GM18507 (cell line): ENCODE measurements at regions not wholly inside any gene's neighbourhood (a gene's known extent, or its start where the extent isn't known, plus 50 kb on each side); places are given as distances from the start of the nearest gene placed in this dataset.

ENCODE experiments used
- DNase-seq: peaks from one replicate; pipeline ENCODE4 v3.0.0; 2011; ENCODE audit warnings: low read depth; ENCODE audit not compliant: insufficient read length; ENCODE audit errors: extremely low spot score
- FAIRE-seq: peaks from 2 replicates; lab custom pipeline; 2011; peaks lifted over from hg19 to GRCh38; lab: Jason Lieb, UNC

GRCh38 chr9:107951511-107951910 is 461.9 kb upstream of the KLF4 start:
- DNase-seq (no peak), FAIRE-seq (no peak)

GRCh38 chr9:107949061-107949460 is 459.5 kb upstream of the KLF4 start:
- DNase-seq (no peak), FAIRE-seq (no peak)

DNA sequence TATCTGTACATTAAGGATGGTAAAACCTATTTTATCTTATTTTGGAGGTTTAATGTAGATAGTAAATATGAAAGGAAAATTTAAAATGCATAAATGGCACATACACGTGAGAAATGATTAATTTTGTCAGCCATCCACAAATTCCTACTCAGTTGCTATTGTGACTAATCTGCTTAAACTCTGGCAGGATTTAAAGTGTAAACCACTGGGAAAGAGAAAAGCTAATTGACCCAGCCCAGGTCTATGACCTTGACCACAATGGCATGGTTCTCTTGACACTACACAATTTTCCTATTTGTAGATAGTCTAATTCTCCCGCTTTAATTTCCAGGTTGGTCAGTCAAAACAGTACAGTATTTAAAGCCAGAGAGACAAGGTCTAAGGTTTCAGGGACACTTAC is 459.0 kb upstream of the KLF4 start:
- DNase-seq = no peak
- FAIRE-seq = no peak

GRCh38 chr9:107948086-107948485 is 458.5 kb upstream of the KLF4 start:
- no peak for DNase-seq

GRCh38 chr9:107946364-107947141 is 457.0 kb upstream of the KLF4 start:
- no peak for FAIRE-seq

More at GRCh38 chr9:107948086-107948485, 458.5 kb upstream of the KLF4 start:
- FAIRE-seq = no peak

DNA sequence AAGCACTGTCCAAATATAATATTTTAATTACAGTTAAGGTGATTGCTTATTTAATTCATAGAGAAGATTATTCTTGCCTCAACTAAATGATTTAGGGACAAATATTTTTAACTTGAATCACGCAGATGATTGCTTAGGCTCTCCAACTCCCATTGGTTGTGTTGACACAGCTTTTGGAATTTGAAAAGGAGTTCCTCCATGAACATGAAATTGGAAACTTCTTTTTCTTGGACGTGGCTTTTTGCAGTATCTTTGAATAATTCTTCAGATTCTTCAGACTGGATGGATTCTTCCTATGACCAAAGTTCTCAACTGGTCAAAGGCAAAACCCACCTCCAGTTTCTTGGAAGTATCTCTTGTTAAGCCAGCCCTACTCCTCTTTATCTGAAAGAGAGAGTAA is 456.4 kb upstream of the KLF4 start:
- DNase-seq (no peak), FAIRE-seq (no peak)

More at GRCh38 chr9:107946364-107947141, 457.0 kb upstream of the KLF4 start:
- DNase-seq = no peak

DNA sequence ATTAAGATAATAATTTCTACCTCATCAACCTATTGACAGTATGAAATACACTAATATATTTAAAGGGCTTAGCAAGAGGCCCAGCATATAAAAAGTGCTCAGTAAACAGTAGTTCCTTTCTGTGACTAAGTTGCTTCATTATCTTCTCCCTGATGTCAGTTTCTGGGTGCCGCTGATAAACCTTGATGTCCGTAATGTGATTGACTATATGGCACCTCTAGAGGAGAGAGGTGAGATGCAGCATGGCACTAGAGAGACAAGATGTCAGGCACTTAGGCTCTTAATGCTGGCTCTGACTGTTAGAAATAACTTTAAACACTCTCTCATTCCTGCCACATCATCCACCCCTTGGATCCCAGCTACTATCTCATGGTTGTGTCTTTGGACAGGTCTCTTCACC is 455.9 kb upstream of the KLF4 start:
- DNase-seq (no peak), FAIRE-seq (no peak)

GRCh38 chr9:107944387-107944786 is 454.8 kb upstream of the KLF4 start:
- FAIRE-seq (no peak), DNase-seq (no peak)

DNA sequence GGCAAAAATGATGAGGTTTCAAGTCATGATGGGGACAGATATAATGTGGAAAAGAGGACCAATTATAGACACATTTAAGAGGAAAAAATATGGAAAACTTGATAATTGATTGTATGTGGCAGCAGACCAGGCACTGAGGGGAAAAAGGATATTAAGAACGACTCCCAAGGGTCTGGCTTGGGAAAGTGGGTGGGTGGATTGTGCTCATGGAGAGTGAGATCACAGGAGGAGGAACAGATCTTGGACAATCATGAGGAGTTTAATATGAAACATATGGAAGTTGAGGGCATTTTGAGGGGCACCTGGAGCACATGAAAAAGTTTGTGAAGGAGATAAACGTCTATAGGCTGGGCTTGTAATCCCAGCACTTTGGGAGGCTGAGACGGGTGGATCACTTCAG is 454.3 kb upstream of the KLF4 start:
- FAIRE-seq (no peak), DNase-seq (no peak)

- FAIRE-seq (no peak), DNase-seq (no peak)
Measured at GRCh38 chr9:107942856-107943255, 453.3 kb upstream of the KLF4 start.

DNA sequence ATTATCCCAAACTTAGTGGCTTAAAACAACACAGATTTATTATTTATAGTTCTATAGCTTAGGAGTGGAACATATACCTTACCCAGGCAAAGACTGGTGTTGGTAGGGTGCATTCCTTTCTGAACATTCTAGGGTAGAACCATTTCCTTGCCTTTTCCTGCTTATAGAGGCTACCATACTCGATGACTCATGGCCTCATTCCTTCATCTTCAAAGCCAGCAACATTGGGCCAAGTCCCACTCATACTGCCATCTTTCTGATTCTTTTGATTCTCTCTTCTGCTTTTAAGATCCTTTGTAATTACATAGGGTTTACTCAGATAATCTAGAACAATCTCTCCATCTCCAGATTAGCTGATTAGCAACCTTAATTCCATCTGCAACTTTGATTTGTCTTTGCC is 452.7 kb upstream of the KLF4 start:
- DNase-seq (no peak), FAIRE-seq (no peak)

DNA sequence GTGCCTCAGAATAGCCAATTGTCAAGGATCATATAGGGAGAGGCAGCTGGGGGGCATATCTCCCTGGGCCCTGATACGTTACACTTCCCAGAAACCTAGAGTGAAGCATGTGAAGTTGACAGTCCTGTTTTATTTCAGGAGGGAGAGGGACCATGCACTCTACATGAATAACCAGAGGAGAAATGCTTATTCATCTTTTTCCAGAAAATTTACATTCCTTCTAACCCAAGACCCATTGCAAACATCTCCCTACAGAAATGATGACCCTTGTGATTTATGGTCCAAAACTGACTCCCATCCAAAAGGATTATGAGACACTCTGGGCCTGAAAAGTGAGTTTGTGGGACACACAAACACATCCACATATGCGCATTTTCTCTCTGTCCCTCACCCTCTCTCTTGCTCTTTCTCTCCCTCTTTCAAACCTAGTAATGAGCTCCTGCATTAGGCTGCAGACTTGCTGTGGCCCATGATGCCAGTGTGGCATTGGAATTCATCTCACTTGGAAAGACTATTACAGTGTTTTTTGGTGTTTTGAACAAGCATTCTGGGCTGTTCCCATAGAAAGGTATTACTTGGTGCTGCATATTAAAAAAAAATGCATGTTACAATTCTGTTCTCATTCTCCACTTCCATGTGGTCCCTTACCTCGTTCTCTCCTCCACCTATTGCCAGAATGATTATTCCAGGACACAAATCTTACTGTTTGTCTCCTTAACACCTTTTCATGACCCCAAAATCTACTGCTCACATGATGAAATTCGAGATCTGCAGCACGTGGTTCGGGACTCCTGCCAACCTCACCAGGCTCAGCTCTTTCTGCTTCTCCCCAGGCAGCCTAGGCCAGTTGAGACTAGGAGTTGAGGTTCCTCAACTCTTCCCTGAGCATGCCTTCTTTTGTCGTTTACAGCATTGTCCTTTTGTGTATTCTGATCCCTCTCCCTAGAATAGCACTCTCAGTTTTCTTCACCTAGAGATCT is 451.3 kb upstream of the KLF4 start:
- FAIRE-seq (no peak), DNase-seq (no peak)

GRCh38 chr9:107938801-107939386 is 449.3 kb upstream of the KLF4 start:
- DNase-seq (no peak), FAIRE-seq (no peak)

DNA sequence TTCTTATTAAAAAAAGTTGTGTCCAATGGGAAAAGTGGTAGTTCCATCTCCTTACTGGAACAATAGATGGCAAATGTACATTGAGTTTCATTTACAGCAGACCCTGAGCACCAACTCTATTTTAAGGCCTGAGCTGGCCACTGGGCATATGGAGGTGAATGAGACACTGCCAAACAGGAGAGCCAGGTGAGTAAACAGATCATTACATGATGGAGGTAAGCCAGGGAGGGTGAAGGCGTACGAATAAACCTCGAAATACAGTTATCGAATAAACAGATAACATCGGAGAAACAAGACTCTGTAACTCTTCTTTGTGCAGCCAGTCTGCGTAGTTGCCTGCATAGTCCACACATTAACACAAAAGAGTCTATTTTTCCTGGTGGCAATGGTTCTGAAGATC is 446.4 kb upstream of the KLF4 start:
- DNase-seq (no peak), FAIRE-seq (no peak)

DNA sequence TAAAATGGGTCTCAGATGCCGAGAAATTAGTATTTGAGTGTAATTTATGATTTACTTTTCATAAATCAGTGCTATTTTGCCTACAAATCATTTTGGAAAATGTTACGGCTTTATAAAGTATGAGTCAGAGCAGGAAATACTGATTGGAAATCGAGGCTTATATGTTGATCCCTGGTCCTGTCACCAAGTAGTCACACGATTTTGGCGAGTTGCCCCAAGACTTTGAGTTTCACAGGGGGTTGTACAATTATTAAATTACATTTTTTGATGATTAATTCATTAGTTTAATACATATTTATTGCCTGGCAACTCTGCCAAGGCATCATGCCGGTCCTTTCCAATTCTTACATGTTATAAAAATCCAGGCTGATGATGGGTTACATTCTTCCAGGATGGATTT is 443.9 kb upstream of the KLF4 start:
- no peak for FAIRE-seq
- DNase-seq = no peak

DNA sequence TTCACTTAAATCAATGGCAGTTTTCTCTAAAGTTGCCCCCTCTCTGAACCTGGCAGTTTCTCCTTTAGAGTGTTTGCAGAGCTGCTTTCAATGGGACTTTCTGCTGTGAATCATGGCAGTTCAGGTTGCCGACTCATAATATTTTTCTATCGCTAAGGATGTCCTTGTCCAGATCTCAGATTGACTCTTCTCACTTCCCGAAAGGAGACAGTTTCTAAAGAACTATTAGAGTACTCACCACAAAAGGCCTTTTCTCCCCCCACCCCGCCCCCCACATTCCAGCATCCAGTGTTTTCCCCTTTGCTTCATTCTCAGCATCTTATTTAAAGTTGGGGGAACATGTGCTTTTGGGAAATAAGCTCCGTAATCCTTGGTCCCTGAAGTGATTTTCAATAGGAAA is 443.5 kb upstream of the KLF4 start:
- no peak for FAIRE-seq

GRCh38 chr9:107932601-107933000 is 443.0 kb upstream of the KLF4 start:
- DNase-seq (no peak), FAIRE-seq (no peak)

More for the DNA sequence above, 443.5 kb upstream of the KLF4 start:
- no peak for DNase-seq

DNA sequence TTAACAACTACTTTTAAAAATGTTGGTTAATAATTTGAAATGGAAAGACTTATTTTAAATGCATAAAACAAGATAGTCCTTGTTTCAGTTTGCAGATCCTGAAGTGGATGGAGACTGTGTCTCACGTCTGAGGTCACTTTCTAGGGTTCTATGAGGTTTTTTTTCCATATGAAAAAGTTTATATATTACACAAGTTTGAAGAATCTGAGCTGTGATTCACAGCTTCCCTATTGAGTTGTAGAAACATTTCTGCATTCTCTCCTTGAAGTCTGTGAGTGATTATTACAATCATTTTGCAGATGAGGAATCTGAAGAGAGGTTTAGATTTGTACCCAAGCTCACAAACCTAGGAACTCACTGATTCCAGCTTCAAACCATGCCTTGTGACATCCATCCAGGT is 442.5 kb upstream of the KLF4 start:
- FAIRE-seq (no peak), DNase-seq (no peak)

DNA sequence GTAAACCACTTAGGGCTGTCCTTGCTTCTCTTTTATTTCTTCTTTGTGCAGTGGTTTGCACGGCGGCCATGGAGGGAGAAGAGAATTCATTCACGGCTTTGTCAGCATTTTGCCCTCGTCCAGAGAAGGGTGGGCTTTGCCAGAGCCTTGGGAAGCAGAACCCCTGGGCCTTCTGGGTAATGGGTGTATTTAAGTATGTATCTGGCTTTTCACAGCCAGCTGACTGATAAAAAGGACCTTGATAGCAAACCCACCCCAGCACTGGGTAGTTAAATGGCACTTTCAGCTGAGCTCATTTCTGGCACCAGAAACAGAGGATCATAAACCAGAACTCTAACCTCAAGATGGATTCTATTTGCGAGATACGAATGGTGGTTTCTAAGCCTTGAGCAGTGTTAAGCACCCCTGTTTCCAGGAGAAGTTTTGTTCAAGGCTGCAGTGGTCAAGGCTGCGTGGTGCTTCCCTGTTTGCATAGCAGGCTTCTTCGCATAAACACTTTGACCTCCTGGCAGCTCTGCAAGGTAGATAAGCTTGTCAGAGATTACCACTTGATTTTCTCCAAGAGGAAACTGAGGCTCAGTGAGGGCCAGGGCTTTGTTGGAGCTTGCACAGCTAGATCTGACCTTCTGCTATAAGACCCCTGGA is 441.6 kb upstream of the KLF4 start:
- no peak for FAIRE-seq
- DNase-seq = no peak

DNA sequence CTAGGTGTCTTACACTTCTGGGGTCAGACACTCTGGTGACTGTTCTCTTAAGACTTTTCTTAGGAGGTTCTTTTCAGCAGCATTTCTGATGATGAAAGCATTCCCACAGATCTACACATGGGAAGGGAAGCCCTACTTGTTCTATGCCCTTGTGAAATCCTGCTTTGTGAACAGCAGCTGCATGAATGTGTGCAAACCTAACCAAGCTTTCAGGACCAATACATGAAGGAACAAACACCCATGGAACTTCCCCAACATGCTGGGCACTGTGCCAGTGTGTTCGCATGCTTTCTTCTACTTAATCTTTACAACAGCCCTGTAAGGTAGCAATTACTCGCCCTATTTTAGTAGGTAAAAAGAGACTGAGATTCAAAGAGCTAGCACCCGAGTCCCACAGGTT is 439.9 kb upstream of the KLF4 start:
- DNase-seq = no peak
- FAIRE-seq = no peak
